H1 (cell line): ENCODE measurements at regions not wholly inside any gene's neighbourhood (a gene's known extent, or its start where the extent isn't known, plus 50 kb on each side); places are given as distances from the start of the nearest gene placed in this dataset.

Experiments used
- CTCF ChIA-PET: fragments of 300-600 bp; sonication (Branson Sonifier 250); formaldehyde crosslinking; loops from one replicate; lab custom pipeline; 2021; ENCODE audit not compliant: partially characterized antibody; lab: Charles Lee
- POLR2A ChIA-PET: fragments of 300-600 bp; sonication (Branson Sonifier 250); formaldehyde crosslinking; loops from one replicate; lab custom pipeline; 2021; ENCODE audit warnings: inconsistent platforms; ENCODE audit not compliant: partially characterized antibody; lab: Charles Lee
- DNase-seq, 2 experiments: peaks; one replicate each; pipeline versions ENCODE4 v3.0.0 to v3.0.0-alpha.2; 2010 to 2022; ENCODE audit warnings: low spot score in 2 of 2, low read depth in 1 of 2, mixed read lengths in 1 of 2
- FAIRE-seq: peaks from 2 replicates; lab custom pipeline; 2011; peaks lifted over from hg19 to GRCh38; lab: Jason Lieb, UNC
- H2AFZ ChIP-seq: 2 replicates; pipeline ENCODE4 v1.8.1; 2012; ENCODE audit warnings: low read length, inconsistent platforms
- H2AK5ac ChIP-seq: 2 replicates; pipeline ENCODE4 v1.6.1; 2013; ENCODE audit warnings: low read depth, low read length
- H2BK120ac ChIP-seq: replicated peaks from 2 replicates; pipeline ENCODE3; 2013; ENCODE audit warnings: low read depth, low read length, inconsistent platforms
- H2BK12ac ChIP-seq: 2 replicates; pipeline ENCODE4 v1.6.1; 2013; ENCODE audit warnings: low read depth, low read length
- H2BK15ac ChIP-seq: 2 replicates; pipeline ENCODE4 v1.6.1; 2013; ENCODE audit warnings: low read length
- H2BK20ac ChIP-seq: 2 replicates; pipeline ENCODE4 v1.6.1; 2013; ENCODE audit warnings: low read length
- H2BK5ac ChIP-seq: 2 replicates; pipeline ENCODE4 v1.6.1; 2013; ENCODE audit warnings: low read depth, low read length
- H3K14ac ChIP-seq: 2 replicates; pipeline ENCODE4 v1.6.1; 2013; ENCODE audit warnings: inconsistent platforms; ENCODE audit not compliant: insufficient read length
- H3K18ac ChIP-seq: 2 replicates; pipeline ENCODE4 v1.6.1; 2013; ENCODE audit warnings: low read length; ENCODE audit errors: extremely low read depth
- H3K23ac ChIP-seq: 2 replicates; pipeline ENCODE4 v1.6.1; 2013; ENCODE audit warnings: inconsistent platforms; ENCODE audit not compliant: insufficient read length
- H3K23me2 ChIP-seq: 2 replicates; pipeline ENCODE4 v1.6.1; 2013; ENCODE audit warnings: low read depth, low read length
- H3K27ac ChIP-seq: 2 replicates; pipeline ENCODE4 v1.6.1; 2011; ENCODE audit warnings: low read depth, low read length, inconsistent platforms
- H3K27me3 ChIP-seq, 4 experiments: replicated peaks in 1 of 4; 1 replicate in 1 of 4; 2 replicates in 3 of 4; pipeline versions ENCODE4 v1.6.1 to v1.8.1; 2011 to 2013; ENCODE audit warnings: low read length in 3 of 4, mild to moderate bottlenecking in 3 of 4, inconsistent platforms in 2 of 4, mixed read lengths in 2 of 4, moderate library complexity in 1 of 4; ENCODE audit not compliant: control insufficient read depth in 3 of 4, insufficient read depth in 3 of 4; ENCODE audit errors: extremely low read depth in 1 of 4
- H3K36me3 ChIP-seq, 4 experiments: 2 replicates each; pipeline versions ENCODE4 v1.6.1 to v1.8.1; 2011 to 2013; ENCODE audit warnings: mild to moderate bottlenecking in 4 of 4, low read length in 3 of 4, moderate library complexity in 2 of 4, control low read depth in 1 of 4, inconsistent platforms in 1 of 4; ENCODE audit not compliant: insufficient read depth in 4 of 4, control insufficient read depth in 2 of 4
- H3K4ac ChIP-seq: replicated peaks from 2 replicates; pipeline ENCODE3; 2013; ENCODE audit warnings: low read length, low read depth, mixed read lengths, inconsistent platforms; ENCODE audit not compliant: insufficient read length
- H3K4me1 ChIP-seq, 4 experiments: replicated peaks in 1 of 4; 1 replicate in 1 of 4; 2 replicates in 3 of 4; pipeline versions ENCODE4 v1.6.1 to v1.8.1; 2011 to 2013; ENCODE audit warnings: low read length in 3 of 4, inconsistent platforms in 2 of 4, mixed read lengths in 1 of 4; ENCODE audit not compliant: insufficient read depth in 4 of 4, control insufficient read depth in 3 of 4
- H3K4me2 ChIP-seq, 2 experiments: 2 replicates each; pipeline versions ENCODE4 v1.6.1 to v1.8.1; 2011 to 2013; ENCODE audit warnings: low read depth in 2 of 2, low read length in 2 of 2, control low read depth in 1 of 2, inconsistent platforms in 1 of 2, mild to moderate bottlenecking in 1 of 2; ENCODE audit not compliant: insufficient read depth in 1 of 2
- H3K4me3 ChIP-seq, 4 experiments: fragments of 200-600, 300-600 bp in 1 of 4; sonication (generic), shearing (Covaris generic), sonication (Bioruptor Twin) in 1 of 4; 2 replicates each; pipeline versions ENCODE4 v1.5.1 to v1.8.1; 2011 to 2016; ENCODE audit warnings: low read length in 4 of 4, low read depth in 3 of 4, control low read depth in 2 of 4, inconsistent platforms in 2 of 4, mild to moderate bottlenecking in 2 of 4, mixed read lengths in 1 of 4, moderate library complexity in 1 of 4; ENCODE audit not compliant: insufficient read depth in 2 of 4; ENCODE audit errors: extremely low read depth in 1 of 4
- H3K56ac ChIP-seq: replicated peaks from 2 replicates; pipeline ENCODE3; 2013; ENCODE audit warnings: low read depth, mild to moderate bottlenecking, mixed read lengths, low read length, inconsistent platforms; ENCODE audit not compliant: insufficient read length
- H3K79me1 ChIP-seq: 2 replicates; pipeline ENCODE4 v1.6.1; 2013; ENCODE audit warnings: low read depth, low read length, control low read depth
- H3K79me2 ChIP-seq, 2 experiments: 2 replicates each; pipeline versions ENCODE4 v1.6.1 to v1.8.1; 2012 to 2013; ENCODE audit warnings: low read length in 2 of 2, mild to moderate bottlenecking in 2 of 2, inconsistent platforms in 1 of 2; ENCODE audit not compliant: insufficient read depth in 2 of 2, control insufficient read depth in 1 of 2
- H3K9ac ChIP-seq, 4 experiments: replicated peaks in 1 of 4; 1 replicate in 1 of 4; 2 replicates in 3 of 4; pipeline versions ENCODE4 v1.6.1 to v1.8.1; 2011 to 2013; ENCODE audit warnings: low read depth in 3 of 4, low read length in 3 of 4, control low read depth in 2 of 4, mild to moderate bottlenecking in 2 of 4, moderate library complexity in 2 of 4, inconsistent platforms in 1 of 4; ENCODE audit errors: extremely low read depth in 1 of 4
- H3K9me3 ChIP-seq, 2 experiments: 2 replicates each; pipeline versions ENCODE4 v1.6.1 to v1.8.1; 2012 to 2013; ENCODE audit warnings: mild to moderate bottlenecking in 2 of 2, moderate library complexity in 2 of 2, control low read depth in 1 of 2, inconsistent platforms in 1 of 2, low read depth in 1 of 2, low read length in 1 of 2, mixed read lengths in 1 of 2; ENCODE audit not compliant: insufficient read depth in 2 of 2
- H4K20me1 ChIP-seq, 2 experiments: replicated peaks in 1 of 2; 2 replicates each; pipeline versions ENCODE3 to v1.8.1; 2011 to 2013; ENCODE audit warnings: inconsistent platforms in 2 of 2, low read length in 2 of 2, mild to moderate bottlenecking in 1 of 2; ENCODE audit not compliant: insufficient read depth in 2 of 2, control insufficient read depth in 1 of 2
- H4K5ac ChIP-seq: 2 replicates; pipeline ENCODE4 v1.6.1; 2013; ENCODE audit warnings: low read length, low read depth, mixed read lengths, inconsistent platforms; ENCODE audit not compliant: insufficient read length
- H4K8ac ChIP-seq: 2 replicates; pipeline ENCODE4 v1.8.0; 2013; ENCODE audit warnings: mild to moderate bottlenecking, moderate library complexity, low read length, inconsistent platforms; ENCODE audit not compliant: insufficient read depth; ENCODE audit errors: extremely low read depth
- H4K91ac ChIP-seq: replicated peaks from 2 replicates; pipeline ENCODE3; 2013; ENCODE audit warnings: low read length, mixed read lengths, inconsistent platforms; ENCODE audit not compliant: insufficient read length
- BRCA1 ChIP-seq: IDR thresholded peaks from 2 replicates; pipeline ENCODE4 v1.6.1; 2012; ENCODE audit warnings: low read depth, low read length, improper control_type of control experiment
- CBX5 ChIP-seq: fragments of 300-800, 300-1000 bp; sonication (generic); IDR thresholded peaks from 2 replicates; pipeline ENCODE4 v1.7.1; 2016; ENCODE audit warnings: antibody characterized with exemption, low read length, low read depth
- CHD1 ChIP-seq: IDR thresholded peaks from 2 replicates; pipeline ENCODE4 v1.6.1; 2012; ENCODE audit warnings: low read depth, low read length, improper control_type of control experiment
- EGR1 ChIP-seq: IDR thresholded peaks from 2 replicates; pipeline ENCODE4 v1.6.1; 2011; ENCODE audit warnings: low read depth, low read length, borderline replicate concordance
- EZH2 ChIP-seq: fragments of 200-600 bp; sonication (generic); IDR thresholded peaks from 2 replicates; pipeline ENCODE4 v1.7.1; 2012; ENCODE audit warnings: low read depth, mild to moderate bottlenecking, moderate library complexity, low read length, inconsistent platforms; ENCODE audit not compliant: severe bottlenecking
- GTF2F1 ChIP-seq: IDR thresholded peaks from 2 replicates; pipeline ENCODE4 v1.6.1; 2012; ENCODE audit warnings: low read depth, low read length, improper control_type of control experiment, borderline replicate concordance
- RAD21 ChIP-seq, 2 experiments: IDR thresholded peaks in 1 of 2; conservative IDR thresholded peaks in 1 of 2; 2 replicates each; pipeline ENCODE4 v1.6.1; 2011; ENCODE audit warnings: low read depth in 2 of 2, low read length in 2 of 2, improper control_type of control experiment in 1 of 2, inconsistent platforms in 1 of 2, mild to moderate bottlenecking in 1 of 2, moderate library complexity in 1 of 2
- RFX5 ChIP-seq: IDR thresholded peaks from 2 replicates; pipeline ENCODE4 v1.6.1; 2011; ENCODE audit warnings: low read depth, low read length, improper control_type of control experiment, borderline replicate concordance
- SAP30 ChIP-seq: fragments of 300-600 bp; sonication (generic); IDR thresholded peaks from 2 replicates; pipeline ENCODE4 v1.7.1; 2012; ENCODE audit warnings: low read length, moderate library complexity, mild to moderate bottlenecking, inconsistent platforms; ENCODE audit not compliant: insufficient read depth, insufficient replicate concordance
- SP2 ChIP-seq: IDR thresholded peaks from 2 replicates; pipeline ENCODE4 v1.6.1; 2012; ENCODE audit warnings: mild to moderate bottlenecking, low read length, inconsistent platforms
- TAF7 ChIP-seq: optimal IDR thresholded peaks from 2 replicates; pipeline ENCODE3; 2011; ENCODE audit warnings: low read depth, mild to moderate bottlenecking, inconsistent platforms, low read length, moderate library complexity, borderline replicate concordance
- WGBS, 2 experiments: shearing (Covaris generic) in 1 of 2; methylation state at CpG; one replicate each; pipeline versions ENCODE4 v1.1.6 to v1.1.7; 2013 to 2015; ENCODE audit warnings: low lambda C conversion rate in 2 of 2, mixed read lengths in 2 of 2, inconsistent platforms in 1 of 2, low coverage in 1 of 2, missing lambda C conversion rate in 1 of 2; ENCODE audit not compliant: insufficient replicate concordance in 2 of 2, insufficient coverage in 1 of 2, insufficient read length in 1 of 2; ENCODE audit errors: extremely low coverage in 1 of 2, missing lambda C conversion rate in 1 of 2; 5-methylcytosine and 5-hydroxymethylcytosine counted together
- TF ChIP-seq, protein P1 (sequence below): IDR thresholded peaks from 2 replicates; pipeline ENCODE4 v1.6.1; 2012; ENCODE audit warnings: inconsistent platforms

DNA sequence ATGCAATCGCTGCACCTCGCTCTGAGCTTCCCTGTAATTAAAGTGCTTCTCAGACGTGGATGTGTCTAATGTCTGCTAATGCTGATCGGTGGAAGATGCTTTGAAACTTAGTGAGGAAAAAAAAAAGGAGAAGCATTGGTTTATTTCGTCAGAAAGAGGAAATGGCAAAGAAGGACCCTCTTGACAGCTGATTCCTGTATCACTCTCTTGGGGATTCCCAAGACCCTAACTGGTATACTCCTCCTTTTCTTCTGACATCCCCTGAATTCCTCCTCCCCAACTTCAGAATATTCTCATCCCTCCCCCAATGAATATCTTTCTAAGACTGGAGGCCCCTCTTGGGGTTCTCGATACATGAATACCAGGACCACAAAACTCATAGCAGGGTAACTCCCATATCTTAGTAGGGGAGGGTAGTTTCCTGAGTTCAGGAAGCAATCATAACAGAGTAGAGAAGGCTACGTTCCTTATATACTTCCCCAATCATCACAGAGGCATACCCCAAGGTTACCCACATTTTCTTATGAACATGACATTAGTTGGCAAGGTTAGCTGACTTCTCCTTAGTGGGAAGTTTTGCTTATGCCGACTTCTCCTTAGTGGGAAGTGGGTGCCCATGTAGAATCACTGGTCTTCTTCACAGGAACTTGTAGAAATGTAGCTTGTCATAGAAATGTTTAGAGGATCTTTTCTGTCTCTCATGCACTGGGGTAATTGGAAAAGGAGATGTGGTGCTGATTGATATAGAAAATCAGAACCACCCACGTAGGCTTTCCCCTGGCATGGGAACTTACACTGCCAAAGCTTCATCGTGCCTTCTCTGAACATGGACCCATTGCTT, 63.8 kb upstream of the ATXN1 start:
- Histone ChIP-seq H4K5ac (no peak overlapping the region), H3K79me1 (no peaks in the 10 kb centered on the region), H2BK5ac (no peak overlapping the region), H2BK15ac (no peak overlapping the region), H3K18ac (no peak overlapping the region), H3K36me3 (no peaks in the 10 kb centered on the region), H3K4me1 (peaks cover 0 to 5% (median 1%) of the 10 kb centered on the region in 4 experiments; a peak in 2 of 7 replicates), H3K23ac (no peak overlapping the region), H3K9me3 (no peaks in the 10 kb centered on the region), H3K4me2 (no peak overlapping the region), H2BK120ac (no peak overlapping the region), H3K56ac (no peak overlapping the region), H3K9ac (no peak overlapping the region), H3K14ac (no peak overlapping the region), H4K8ac (no peak overlapping the region), H2BK20ac (no peak overlapping the region), H3K4ac (no peak overlapping the region), H3K23me2 (no peaks in the 10 kb centered on the region), H2AFZ (no peak overlapping the region), H4K91ac (no peak overlapping the region), H2AK5ac (no peak overlapping the region), H3K79me2 (no peaks in the 10 kb centered on the region), H2BK12ac (no peak overlapping the region), H3K27ac (no peak overlapping the region), H4K20me1 (no peaks in the 10 kb centered on the region), H3K27me3 (no peaks in the 10 kb centered on the region), H3K4me3 (no peak overlapping the region)
- ChIA-PET POLR2A (no interaction called here), CTCF (interaction anchor here (0.7 to 2.0 kb wide), 5 partner anchors 9 to 111 kb away, joined by 3 to 8 read pairs (median 3); no protein-coding TSS in a partner anchor)
- DNase-seq (no peak), FAIRE-seq (no peak)
- 81% methylated on average over 10 of the region's 10 CpGs; no CpG with 5 or more reads in 1 of the 2 experiments for whole genome bisulfite sequencing, 2 experiments
- TF ChIP-seq GTF2F1 (no peak), TAF7 (no peak), CHD1 (no peak), EZH2 (no peak), EGR1 (no peak), CBX5 (no peak), RAD21 (IDR thresholded peaks at IDR 0.05 in 1 of 2, conservative IDR thresholded peaks at IDR 0.05 in 1 of 2; ENCODE audit: low read depth in 2 of 2, low read length in 2 of 2) (no peak), SP2 (no peak), BRCA1 (no peak), SAP30 (no peak), RFX5 (no peak)
- TF ChIP-seq, protein P1, sequence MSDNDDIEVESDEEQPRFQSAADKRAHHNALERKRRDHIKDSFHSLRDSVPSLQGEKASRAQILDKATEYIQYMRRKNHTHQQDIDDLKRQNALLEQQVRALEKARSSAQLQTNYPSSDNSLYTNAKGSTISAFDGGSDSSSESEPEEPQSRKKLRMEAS = no peak
